HT-29 (cell line): ENCODE measurements at regions not wholly inside any gene's neighbourhood (a gene's known extent, or its start where the extent isn't known, plus 50 kb on each side); places are given as distances from the start of the nearest gene placed in this dataset.

Experiments
- DNase-seq: peaks from one replicate; pipeline ENCODE4 v3.0.0-alpha.2; 2015; ENCODE audit warnings: low spot score

DNA sequence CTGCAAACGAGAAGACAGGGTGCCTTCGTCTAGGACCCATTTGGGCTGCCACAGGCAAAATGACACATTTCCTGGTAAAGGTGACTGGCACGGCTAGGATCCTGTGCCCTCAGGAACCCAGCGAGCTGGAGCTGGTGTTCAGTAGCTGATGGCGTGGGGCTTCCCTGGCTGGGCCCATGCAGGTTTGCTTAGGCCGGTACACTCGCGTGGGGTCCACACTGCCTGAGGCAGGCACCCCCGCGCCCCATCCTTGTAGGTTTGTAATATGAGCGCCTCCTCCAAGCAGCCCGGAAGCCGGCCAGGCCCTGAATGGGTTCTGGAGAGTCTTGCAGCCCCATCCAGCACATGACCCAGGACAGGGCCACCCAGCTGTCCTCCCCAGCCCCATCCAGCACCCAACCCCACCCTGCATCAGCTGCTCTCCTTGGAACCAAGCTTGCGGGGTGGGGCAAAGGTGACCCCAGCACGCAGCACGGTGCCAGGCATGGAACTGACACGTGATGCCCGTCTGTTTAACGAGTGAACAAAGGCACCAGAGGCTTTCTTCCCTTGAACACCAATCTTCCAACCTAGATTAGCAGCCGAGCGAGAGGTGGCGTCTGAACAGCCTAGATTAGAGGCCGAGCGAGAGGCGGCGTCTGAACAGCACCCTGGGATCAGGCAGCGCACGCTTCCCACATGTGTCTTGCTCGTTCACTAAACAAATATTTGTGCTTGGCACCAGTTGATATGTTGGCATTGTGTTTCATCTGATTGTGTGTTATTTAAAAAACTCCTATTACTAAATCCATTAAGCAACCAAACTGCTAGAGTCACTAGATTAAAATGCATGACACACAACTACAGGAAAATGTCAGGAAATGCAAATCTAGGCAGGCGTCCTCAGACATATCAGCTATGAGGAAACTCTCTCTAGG lies 112.1 kb downstream of the DLL1 start:
- peak; percentile 40 for DNase-seq

DNA sequence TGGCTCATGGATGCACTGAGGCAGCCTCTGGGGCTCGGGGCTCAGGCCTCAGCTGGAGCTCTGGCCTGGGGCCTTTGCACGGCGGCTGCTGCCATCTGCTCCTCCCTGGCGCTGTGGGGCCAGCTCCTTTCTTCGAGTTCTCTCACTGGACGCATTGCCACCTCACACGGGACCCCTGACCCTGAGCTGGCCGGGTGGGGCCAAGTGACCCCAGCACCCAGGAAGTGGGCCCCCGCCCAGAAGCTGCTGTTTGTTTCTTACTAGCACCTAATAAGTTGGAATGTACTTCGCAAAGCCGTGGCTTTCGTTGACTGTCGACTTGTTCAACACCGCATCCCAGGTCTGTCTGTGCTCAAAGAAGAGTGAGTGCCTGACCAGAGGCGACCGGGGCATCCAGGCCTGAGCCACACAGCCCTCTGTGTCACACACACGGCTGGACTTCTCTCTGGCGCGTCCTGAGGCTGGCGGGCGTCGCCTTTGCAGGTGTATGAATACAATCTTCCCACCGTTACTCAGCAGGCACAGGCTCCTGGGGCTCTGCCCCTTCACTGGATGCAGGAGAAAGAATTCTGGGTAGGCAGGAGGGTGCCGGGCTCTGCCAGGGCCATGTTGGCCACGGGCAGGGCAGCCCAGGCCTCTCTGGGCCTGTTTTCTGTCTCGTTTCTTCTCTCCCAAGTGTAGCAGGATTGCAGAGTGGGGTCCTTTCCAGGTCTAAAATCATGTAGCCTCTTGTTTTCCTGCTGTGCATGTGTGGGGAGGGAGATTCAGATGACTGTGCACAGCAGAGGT lies 112.9 kb downstream of the DLL1 start:
- no peak for DNase-seq

DNA sequence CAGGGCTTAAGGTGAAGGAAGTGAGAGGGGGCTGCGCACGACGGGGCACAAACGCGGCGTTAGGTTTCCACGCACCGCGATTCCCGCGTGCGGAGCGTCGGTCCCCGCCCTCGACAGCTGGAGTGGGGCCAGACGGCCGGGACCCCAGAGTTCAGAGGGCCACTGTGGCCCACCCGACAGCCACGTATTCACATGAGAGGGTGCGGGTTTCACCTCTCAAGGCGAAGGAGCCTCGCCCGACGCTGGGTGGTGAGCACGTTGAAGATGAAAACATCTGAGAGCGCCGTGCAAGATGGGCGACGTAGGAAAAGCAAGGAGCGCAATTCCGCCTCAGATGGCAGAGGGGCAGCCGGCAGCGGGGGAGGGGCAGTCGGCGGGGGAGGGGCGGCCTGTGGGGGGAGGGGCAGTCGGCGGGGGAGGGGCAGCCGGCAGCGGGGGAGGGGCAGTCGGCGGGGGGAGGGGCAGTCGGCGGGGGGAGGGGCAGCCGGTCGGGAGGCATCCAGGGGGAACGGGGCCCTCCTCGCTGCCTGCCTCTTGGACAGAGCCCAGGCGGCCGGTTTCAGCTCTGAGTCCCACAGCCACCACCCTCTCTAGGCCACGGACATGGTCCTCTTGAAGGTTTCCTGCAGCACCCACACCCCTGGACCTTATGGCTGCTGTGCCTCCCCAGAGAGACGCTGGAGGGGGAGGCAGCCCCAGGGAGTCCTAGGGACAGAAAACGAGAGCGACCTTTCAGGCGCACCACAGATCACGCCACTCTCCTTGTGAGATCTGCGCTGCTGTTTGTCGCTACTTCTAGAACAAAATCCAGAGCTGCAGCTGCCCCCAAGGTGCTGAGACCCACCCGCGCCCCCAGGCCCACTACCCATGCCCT lies 113.7 kb downstream of the DLL1 start:
- DNase-seq, result peak; percentile 23

DNA sequence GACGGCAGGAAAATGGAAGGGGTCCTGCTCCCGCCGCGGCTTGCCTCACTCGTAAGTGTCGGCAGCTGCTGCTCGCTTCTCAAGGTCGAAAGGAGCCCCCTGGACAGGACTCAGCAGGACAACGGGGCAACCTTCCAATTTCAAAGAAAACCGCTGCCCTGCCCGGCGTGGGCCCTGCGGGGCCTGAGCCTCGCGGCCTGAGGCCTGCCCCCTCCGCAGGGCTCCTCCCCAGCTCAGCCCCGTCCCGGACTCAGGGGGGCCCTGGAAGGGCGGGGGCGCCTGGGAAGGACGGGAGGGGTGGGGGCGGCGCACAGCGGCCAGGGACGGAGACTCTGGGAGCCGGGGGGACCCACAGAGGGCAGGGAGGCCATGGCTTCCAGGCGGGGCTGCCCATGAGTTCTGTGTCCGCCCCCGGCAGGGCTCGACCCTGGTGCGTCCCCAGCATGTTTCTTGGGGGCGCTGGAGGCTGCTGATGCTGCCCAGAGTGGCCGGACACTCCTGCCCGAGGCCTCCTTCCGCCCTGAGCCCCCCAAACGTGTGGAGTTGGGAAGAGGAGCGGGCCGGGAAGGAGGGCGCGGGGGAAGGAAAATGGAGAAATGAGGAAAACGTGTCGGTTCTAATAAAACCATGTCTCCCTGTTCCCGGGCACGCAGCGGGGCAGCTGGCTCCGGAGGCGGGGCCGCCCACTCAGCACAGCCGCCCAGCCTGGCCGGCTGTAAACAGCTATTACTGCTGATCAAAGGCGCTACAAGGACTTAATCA lies 114.6 kb downstream of the DLL1 start:
- no peak for DNase-seq

DNA sequence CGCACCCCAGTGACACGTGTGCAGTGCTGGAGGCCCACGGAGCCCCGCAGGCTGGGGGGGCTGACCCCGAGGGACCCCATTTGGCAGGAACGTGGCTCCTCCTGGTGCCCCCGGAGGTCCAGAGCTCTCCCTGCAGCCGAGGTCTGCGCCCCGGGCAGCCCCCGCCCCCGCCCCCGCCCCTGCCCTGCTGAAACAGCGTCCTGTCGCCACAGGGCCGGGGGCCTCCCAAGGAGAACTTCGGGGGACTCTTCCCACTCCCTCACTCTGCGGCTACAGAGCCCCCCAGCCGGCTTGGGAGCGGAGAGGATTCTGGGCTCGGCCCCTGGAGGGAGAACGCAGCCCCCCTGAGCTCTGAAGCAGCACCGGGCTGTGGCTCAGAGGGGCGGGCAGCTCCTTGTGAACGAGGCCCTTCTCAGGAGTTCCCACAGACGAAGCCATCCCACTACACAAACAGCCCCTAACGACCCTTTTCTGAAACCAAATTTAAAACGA lies 115.2 kb downstream of the DLL1 start:
- no peak for DNase-seq

DNA sequence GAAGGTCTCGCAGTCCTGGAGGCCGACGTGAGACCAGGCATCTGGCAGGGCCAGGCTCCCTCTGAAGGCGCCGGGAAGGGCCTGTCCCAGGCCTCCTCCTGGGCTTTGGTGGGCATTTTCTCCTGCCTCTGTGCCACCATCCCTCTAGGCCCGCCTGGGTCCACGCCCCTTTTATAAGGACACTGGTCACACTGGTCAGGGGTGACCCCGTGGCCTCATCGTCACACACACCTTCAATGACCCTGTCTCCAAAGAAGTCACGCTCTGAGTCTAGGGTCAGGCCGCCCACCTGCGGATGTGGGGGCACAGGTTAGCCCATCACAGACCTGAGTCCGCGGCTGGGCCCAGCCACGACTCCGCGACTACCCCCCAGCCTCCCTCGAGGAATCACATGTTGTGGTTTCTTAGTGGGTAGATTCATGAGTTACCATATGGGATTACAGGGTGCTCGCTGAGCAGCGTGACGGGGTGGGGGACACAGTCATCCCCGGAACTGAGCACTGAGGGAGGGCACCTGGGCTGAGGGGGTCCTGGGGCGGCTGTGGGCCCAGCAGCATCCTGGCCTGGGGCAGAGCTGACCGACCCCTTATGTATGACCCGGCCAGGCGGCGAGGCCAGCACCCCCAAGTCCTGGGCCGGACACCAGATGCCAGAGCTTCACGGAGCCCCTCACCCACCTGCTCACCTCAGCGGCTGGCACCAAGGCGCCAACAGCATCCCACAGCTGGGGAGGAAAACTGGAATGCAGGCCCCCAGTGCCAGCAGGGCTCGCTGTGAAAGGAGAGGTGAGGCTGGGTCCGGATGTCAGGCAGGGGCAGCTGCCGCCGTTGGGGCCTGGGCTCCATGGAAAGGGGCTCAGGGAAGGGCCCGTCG lies 115.9 kb downstream of the DLL1 start:
- DNase-seq, result no peak

DNA sequence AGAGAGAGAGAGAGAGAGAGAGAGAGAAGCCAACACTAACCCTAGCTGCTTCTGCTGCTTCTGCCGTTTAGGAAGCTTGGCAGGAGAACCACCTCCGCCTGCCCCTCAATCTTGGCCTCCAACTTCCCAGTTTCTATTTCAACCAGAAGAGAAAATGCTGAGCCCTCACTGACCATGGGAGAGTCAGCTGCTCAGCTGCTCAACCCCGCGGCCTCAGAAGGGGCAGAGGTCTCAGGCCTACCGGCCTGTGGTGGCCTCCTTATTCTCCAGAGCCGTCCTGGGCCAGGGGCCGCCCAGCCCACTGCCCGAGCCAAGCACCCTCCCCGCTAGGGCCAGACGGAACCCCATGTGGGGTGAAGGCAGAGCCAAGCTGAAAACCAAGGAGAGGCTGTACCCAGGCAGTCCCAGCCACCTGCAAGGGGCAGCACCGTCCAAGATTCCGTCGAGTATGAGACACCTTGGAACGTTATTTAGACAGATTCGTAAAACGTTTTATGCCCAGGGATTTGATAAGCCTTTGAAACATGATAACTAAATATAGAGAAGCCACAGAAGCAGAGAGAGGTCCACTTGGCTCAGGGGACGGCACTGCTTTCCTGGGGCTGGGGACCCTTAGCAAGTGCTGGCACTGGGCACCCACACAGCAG lies 116.6 kb downstream of the DLL1 start:
- DNase-seq, result no peak

DNA sequence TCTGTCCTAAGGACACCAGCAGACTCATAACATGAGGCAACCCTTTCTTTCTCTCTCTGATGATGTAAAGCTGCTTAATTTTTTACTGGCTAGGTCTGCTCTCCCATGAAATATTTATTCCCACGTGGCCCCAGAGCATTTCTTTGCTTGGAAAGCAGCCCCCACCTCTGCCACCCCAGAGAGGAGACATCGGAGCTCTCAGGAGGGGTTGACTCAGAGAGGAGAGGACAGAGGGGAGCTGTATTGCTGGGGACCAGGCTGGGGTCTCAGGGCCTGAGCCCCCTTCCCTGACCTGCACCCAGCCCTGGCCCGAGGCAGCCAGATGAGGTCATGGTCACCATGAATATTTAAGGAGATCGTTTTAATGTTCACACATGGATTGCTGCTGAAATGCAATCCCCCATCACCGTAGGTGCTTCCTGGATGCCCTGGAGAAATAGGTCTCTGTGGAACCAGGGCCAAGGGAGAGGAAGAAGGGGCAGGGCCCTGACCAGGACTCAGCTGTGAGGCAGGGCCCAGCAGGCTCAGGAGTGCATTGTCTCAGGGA lies 117.5 kb downstream of the DLL1 start:
- DNase-seq, result no peak

DNA sequence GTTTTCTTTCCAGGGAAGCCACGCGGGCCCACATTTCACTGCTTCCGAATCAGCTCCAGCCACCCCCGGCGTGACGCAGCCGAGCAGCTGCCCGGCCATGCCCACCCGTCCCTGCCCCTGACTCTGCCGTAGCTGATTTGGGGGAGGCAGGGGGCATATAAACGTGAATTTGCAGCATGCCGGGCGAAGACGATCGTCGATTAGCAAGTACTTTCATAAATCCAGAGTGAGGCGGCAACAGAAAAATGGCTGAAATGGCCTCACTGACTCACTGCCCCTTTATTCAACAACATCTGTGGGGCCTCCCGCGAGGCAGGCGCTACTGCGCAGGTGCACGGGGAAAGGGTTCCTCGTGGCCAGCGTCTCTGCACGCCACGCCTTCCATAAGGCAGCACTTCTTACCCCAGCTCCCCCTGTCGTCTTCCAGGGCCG lies 118.0 kb downstream of the DLL1 start:
- DNase-seq, result no peak

DNA sequence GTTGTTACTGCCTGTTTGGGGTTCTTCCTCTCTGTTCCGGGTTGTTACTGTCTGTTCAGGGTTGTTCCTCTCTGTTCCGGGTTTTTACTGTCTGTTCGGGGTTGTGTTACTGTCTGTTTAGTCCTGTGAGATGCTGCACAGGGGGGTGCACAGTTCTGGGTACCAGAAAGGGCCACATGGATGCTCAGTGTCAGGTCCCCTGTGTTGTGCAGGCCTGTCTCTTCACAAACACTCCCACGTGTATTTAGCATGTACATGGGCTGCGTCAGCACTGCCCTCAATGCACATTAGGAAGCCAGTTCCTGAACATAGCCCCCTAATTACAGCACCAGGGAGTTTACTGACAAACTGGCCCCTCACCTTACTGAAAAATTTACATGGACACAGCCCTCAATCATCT lies 118.5 kb downstream of the DLL1 start:
- no peak for DNase-seq

DNA sequence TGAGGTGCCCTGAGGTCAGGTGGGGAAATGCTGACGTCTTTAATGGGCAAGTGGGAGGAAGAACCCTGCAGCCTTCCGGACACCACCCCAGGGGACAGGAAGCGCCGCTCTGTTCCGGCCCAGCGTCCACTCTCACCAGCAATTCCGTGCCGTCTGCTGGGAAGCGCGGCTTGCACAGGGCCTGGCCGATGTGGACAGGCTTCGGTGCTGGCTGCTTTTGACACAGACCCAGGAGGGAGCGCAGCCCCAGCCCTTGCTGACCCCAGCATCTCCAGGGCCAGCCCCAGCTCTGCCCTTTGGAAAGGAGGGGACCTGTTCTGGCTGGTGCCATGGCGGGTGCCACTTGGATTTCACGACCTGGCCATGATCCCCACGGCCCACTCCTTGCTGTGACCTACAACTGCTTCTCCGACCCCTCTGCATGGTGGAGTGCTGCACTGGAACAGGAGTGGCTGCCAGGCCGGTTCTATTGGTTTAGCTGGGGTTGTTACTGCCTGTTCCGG lies 123.2 kb downstream of the DLL1 start:
- no peak for DNase-seq

DNA sequence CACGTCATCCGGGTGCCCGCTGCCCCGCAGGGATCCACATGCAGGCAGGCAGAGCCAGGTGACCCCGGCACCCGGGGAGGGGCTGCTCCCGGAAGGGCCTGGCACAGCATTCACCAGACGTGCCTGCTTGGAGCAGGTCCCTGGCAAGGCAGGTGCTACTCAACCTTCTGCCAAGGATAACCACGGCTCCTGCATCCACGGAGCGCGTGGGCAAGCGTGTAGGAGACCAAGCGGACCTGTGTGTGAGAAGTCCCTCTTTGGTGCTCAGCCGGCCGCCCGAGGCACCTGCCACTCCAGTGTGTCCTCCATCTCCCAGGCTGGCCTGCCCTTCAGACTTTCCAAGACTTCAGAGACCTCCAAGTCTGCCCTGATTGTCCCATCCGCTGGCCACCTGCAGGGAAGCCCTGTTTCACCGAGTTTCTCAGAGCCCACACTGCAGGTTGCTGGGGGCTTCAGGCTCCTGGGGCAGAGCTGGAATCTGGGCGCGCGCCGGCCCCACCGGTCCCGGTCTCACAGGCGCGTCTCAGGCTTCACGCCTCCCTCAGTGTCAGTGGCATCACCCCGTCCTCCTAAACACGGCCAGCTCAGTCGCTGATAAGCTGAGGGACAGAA lies 124.3 kb downstream of the DLL1 start:
- DNase-seq, result no peak

DNA sequence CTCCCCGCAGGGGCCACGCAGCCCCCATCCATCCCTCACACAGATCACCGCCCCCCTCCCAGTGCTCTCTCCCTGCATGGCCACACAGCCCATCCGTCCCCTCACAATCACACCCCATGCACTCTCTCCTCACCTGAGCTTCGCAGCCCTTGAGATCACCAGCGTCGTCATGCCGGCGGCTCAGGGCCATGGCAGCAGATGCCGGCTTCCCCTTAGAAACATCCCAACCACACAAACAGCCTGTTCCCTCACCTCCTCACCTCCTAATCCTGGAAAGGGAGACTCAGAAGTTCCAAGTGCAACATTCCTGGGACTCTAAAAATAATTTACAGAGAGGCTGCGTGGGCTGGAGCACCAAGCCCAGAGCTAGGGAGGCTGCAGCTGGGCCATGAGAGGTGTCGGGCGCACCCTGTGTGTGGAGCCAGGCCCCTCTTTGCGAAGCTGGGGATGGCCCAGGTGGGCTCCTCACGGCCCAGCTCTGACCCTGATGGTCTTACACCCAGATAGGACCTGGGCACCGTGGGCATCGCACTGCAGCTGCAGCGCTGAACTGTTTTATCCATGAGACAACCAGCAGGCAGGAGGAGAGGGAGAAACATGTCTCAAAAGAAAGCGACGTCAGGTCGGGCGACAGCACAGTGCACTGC lies 125.3 kb downstream of the DLL1 start:
- DNase-seq, result no peak

DNA sequence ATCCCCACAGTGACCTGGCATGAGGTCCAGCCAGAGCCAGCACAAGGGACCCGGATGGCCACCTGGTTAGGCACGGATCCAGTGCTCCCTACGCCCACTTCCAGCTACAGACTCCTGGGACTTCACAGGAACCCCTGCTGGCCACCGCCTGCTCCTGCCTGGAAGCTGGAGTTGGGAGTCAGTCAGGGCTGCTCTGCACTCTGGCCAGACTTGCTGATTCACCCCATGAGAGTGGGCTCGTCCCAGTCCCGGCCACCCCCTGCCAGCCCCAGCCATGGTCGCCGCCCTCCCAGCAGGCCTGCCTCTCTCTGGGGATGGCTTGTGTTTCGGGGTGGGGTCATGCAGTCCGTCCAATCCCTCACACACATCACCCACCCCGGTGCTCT lies 125.8 kb downstream of the DLL1 start:
- no peak for DNase-seq

DNA sequence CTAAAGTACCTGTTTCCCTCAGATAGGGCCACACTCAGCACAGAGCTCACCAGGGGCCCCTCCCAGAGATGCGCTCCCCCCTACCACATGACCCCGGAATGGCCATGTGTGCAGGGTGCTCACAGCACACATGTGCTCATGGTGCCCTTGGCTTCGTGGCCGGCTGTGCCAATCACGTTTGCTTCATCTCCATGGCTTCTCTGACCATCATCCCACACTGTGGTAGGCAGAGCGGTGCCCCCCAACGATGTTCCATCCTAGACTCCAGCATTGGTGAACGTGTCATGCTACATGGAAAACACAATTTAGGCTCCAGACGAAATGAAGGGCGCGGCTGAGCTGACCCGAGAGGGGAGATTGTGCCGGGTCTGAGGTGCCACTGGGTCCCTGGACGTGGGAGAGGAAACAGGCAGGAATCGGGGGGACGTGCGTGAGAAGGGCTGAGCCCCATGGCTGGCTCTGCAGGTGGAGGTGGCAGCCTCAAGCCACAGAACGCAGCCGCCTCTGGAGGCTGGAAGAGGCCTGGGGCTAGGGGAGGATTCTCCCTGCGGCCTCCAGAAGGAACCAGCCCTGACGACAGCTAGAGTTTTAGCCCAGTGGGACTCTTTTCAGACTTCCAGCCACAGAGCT lies 126.5 kb downstream of the DLL1 start:
- DNase-seq, result no peak

DNA sequence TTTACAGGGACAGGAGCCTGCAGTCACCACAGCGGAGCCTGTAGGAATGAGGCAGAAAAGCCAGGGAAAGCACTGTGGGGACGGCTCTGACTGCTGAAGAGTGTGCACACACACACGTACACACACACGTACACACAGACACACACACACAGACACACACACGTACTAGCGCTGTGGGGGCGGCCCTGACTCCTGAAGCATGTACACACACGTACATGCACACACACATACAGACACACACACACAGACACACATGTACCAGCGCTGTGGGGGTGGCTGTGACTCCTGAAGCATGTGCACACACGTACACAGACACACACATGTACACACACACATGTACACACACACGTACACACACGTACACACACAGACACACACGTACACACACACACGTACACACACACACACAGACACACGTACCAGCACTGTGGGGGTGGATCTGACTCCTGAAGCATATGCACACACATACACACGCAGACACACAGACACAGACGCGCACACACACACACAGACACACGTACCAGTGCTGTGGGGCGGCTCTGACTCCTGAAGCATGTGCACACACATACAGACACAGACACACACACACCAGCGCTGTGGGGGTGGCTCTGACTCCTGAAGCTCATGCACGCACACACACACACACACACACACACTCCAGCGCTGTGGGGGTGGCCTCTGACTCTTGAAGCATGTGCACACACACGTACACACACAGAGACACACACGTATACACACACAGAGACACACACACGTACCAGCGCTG lies 127.3 kb downstream of the DLL1 start:
- no peak for DNase-seq
